ENCODE measurements at regions not wholly inside any gene's neighbourhood (a gene's known extent, or its start where the extent isn't known, plus 50 kb on each side); places are given as distances from the start of the nearest gene placed in this dataset.

DNA sequence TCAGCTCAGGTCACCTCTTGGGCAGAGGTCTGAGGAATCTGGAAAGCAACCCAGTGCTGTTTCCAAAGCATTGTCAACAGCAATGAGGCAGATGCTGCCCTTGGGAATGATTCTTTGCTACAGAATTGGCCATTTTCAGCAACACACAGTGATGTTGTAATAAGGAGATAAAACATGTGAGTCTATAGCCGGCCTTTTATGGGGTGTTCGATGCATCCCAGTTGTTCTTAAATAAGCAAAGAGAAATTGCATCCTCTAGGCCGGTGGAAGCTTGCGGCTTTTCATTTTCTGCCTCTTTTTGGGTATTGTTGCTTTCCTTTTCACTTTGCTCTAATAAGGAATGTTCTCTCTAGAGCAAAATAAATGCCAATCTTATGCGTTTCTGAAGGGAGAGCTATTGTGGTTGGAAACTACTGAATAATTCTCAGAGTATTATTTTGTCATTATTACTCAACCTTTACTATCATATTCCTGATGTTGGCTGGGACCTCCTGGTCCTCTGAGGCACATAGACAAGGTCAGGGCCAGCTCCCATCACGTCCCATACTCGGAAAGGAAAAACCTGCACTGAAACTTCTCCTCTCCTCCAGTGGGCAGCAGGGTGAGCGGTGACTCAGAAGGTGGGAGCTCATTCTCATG, 214.2 kb downstream of the CDH26 start:
- ChIA-PET POLR2A (no interaction called here), CTCF (interaction anchor here (1.5 kb wide), 1 partner anchor 38 kb away, joined by 4 read pairs; no protein-coding TSS in a partner anchor)
- Histone ChIP-seq H3K9me3 (0 out of 3 replicates have a peak, but pooled peaks cover 3% of the 10 kb centered on the region), H3K27ac (no peak overlapping the region), H3K4me2 (no peak overlapping the region), H3K4me1 (no peaks in the 10 kb centered on the region), H3K4me3 (no peak overlapping the region)
- ATAC-seq (no peak), DNase-seq (ENCODE audit: low read depth in 1 of 2, low spot score in 1 of 2) (no peak), FAIRE-seq (no peak)
- TF ChIP-seq RNF2 (IDR thresholded peaks at IDR 0.05; ENCODE audit: borderline replicate concordance, low read depth) (no peak), HOXB13 (CRISPR knock-in tag; IDR thresholded peaks at IDR 0.05; ENCODE audit: low read depth) (no peak), CEBPB (IDR thresholded peaks at IDR 0.05) (no peak), PHF8 (IDR thresholded peaks at IDR 0.05; ENCODE audit: borderline replicate concordance, low read depth) (no peak), ZFP36 (IDR thresholded peaks at IDR 0.05; ENCODE audit: borderline replicate concordance, partially characterized antibody) (no peak), GATA3 (IDR thresholded peaks at IDR 0.05; ENCODE audit: borderline replicate concordance) (no peak), NPAS2 (CRISPR knock-in tag; IDR thresholded peaks at IDR 0.05; ENCODE audit: borderline replicate concordance) (no peak), FOSB (CRISPR knock-in tag; IDR thresholded peaks at IDR 0.05) (no peak), MYC (IDR thresholded peaks at IDR 0.05; ENCODE audit: borderline replicate concordance, low read length) (no peak), SMC3 (IDR thresholded peaks at IDR 0.05) (no peak), JUN (IDR thresholded peaks at IDR 0.05) (no peak), TFCP2L1 (CRISPR knock-in tag; IDR thresholded peaks at IDR 0.05) (no peak), HDAC2 (IDR thresholded peaks at IDR 0.05) (no peak), NR3C1 (IDR thresholded peaks at IDR 0.05) (no peak), EHMT2 (IDR thresholded peaks at IDR 0.05; ENCODE audit: low read depth) (no peak), HOXB5 (CRISPR knock-in tag; IDR thresholded peaks at IDR 0.05) (no peak)
- TF ChIP-seq, protein P1, sequence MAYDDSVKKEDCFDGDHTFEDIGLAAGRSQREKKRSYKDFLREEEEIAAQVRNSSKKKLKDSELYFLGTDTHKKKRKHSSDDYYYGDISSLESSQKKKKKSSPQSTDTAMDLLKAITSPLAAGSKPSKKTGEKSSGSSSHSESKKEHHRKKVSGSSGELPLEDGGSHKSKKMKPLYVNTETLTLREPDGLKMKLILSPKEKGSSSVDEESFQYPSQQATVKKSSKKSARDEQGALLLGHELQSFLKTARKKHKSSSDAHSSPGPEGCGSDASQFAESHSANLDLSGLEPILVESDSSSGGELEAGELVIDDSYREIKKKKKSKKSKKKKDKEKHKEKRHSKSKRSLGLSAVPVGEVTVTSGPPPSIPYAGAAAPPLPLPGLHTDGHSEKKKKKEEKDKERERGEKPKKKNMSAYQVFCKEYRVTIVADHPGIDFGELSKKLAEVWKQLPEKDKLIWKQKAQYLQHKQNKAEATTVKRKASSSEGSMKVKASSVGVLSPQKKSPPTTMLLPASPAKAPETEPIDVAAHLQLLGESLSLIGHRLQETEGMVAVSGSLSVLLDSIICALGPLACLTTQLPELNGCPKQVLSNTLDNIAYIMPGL (CRISPR knock-in tag; IDR thresholded peaks at IDR 0.05; ENCODE audit: borderline replicate concordance): no peak
- 21% methylated on average over 8 of the region's 8 CpGs for WGBS (ENCODE audit: missing lambda C conversion rate)

DNA sequence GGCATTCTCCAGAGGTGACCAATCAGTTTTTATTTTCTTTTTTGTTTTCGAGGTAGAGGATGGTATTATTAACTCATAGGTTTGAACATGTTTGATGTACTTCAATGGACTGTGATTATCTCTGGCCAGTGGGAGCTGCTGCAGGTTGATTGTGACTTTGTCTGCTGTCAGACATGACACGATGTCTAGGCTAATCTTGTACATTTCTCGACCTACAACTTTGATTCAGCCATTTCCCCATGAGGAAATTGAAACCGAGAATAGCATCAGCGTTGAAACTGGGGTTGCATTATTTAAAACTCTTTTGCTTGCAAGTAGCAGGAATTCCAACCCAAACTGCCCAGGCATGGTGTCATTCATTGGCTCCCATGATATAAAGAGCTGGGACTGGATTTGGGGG, 218.9 kb downstream of the CDH26 start:
- no peak overlapping the region for H3K4me3 ChIP-seq
- H3K27ac ChIP-seq: no peak overlapping the region
- POLR2A ChIA-PET: no interaction called here
- CTCF ChIA-PET: no interaction called here
- no peak for FAIRE-seq
- WGBS (ENCODE audit: missing lambda C conversion rate): 2% methylated on average over 5 of the region's 5 CpGs
- H3K4me2 ChIP-seq: no peak overlapping the region
- H3K9me3 ChIP-seq: 0 out of 3 replicates have a peak, but pooled peaks cover 3% of the 10 kb centered on the region
- H3K4me1 ChIP-seq: no peaks in the 10 kb centered on the region
- no peak for DNase-seq (ENCODE audit: low read depth in 1 of 2, low spot score in 1 of 2)
- no peak for ATAC-seq
- TF ChIP-seq CHD4 (IDR thresholded peaks at IDR 0.05; ENCODE audit: borderline replicate concordance): no peak
- TF ChIP-seq RNF2 (IDR thresholded peaks at IDR 0.05; ENCODE audit: borderline replicate concordance, low read depth): no peak
- TF ChIP-seq POLR2AphosphoS2 (conservative IDR thresholded peaks at IDR 0.05; ENCODE audit: low read length): no peak
- no peak for TF ChIP-seq FOXS1 (CRISPR knock-in tag; IDR thresholded peaks at IDR 0.05)
- no peak for TF ChIP-seq EP300 (IDR thresholded peaks at IDR 0.05)
- TF ChIP-seq, protein P1 (CRISPR knock-in tag; IDR thresholded peaks at IDR 0.05; ENCODE audit: borderline replicate concordance): no peak
- TF ChIP-seq, protein P2, sequence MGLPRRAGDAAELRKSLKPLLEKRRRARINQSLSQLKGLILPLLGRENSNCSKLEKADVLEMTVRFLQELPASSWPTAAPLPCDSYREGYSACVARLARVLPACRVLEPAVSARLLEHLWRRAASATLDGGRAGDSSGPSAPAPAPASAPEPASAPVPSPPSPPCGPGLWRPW (IDR thresholded peaks at IDR 0.05): no peak
- TF ChIP-seq BHLHE40 (IDR thresholded peaks at IDR 0.05; ENCODE audit: low read depth, low read length): no peak
- TF ChIP-seq CEBPB (IDR thresholded peaks at IDR 0.05): no peak
- TF ChIP-seq, protein P3, sequence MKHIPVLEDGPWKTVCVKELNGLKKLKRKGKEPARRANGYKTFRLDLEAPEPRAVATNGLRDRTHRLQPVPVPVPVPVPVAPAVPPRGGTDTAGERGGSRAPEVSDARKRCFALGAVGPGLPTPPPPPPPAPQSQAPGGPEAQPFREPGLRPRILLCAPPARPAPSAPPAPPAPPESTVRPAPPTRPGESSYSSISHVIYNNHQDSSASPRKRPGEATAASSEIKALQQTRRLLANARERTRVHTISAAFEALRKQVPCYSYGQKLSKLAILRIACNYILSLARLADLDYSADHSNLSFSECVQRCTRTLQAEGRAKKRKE (CRISPR knock-in tag; IDR thresholded peaks at IDR 0.05; ENCODE audit: low read depth): no peak
- TF ChIP-seq, protein P4, sequence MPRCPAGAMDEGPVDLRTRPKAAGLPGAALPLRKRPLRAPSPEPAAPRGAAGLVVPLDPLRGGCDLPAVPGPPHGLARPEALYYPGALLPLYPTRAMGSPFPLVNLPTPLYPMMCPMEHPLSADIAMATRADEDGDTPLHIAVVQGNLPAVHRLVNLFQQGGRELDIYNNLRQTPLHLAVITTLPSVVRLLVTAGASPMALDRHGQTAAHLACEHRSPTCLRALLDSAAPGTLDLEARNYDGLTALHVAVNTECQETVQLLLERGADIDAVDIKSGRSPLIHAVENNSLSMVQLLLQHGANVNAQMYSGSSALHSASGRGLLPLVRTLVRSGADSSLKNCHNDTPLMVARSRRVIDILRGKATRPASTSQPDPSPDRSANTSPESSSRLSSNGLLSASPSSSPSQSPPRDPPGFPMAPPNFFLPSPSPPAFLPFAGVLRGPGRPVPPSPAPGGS (IDR thresholded peaks at IDR 0.05): no peak
